Dermis microvascular lymphatic vessel endothelial cell (primary cell): ENCODE measurements at regions not wholly inside any gene's neighbourhood (a gene's known extent, or its start where the extent isn't known, plus 50 kb on each side); places are given as distances from the start of the nearest gene placed in this dataset.
"Not testable (repeated sequence)": the region's sequence is repeated elsewhere in the genome, so short reads cannot be mapped to it uniquely, and the experiment has no call there.

Experiments used
- DNase-seq, 2 donors: peaks; one replicate each; pipeline versions ENCODE4 v3.0.0 to v3.0.0-alpha.2; 2010; ENCODE audit warnings: low read depth in 2 of 2

DNA sequence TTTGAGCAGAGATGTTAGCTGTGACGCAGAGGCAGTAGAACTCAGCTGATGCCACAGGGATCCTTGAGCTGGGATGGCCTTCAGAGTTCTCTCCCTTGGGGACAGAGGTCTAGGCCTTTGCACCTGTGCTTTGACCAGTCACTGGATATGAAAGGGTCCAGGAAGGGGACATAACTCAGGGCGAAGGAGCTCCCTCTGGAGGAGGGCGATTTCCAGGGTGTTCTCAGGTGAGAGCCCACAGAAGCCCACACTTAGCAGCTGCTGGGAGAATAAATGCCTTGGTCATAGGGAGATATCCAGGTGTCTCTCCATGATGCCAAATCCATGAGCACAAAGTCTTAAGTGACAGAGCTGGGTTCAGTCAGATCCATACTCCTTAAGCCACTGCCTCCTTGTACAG is 369.2 kb downstream of the NYAP2 start:
- DNase-seq: no peak

DNA sequence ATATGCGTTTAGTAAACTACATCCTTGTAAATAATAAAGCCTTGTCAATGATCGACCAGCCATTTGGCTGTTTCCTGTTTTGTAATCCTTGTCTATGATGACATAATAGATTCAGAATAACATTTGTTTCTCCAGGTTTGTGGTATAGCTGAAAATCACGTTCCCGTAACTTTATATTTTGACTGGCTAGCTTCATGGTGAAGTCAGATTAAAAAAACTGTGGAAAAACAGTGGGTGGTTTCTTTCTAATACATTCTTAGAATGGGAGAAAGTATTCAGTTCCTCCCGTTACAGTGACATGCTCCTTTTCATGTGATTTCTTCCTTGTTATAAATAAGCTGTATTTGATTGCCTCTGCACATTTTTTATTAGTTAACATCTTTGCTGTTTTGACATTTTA is 366.9 kb downstream of the NYAP2 start:
- no peak for DNase-seq

DNA sequence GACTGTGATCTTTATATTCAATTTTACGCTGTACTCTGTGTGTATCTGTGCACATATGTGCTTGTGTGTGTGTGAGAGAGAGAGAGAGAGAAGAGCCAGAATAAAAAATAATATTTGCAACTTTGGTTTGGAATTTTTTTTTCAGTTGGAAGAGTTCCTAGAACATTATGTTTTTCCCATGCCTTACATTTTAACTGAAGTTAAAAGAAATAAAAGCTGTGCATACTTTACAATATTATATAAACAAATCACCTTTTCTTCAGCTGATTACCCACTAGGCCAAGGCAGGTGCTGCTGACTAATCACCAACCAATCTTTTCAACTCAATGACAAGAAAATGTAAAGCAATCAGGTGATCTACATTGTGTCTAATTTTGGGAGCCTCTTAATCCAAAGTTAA is 366.3 kb downstream of the NYAP2 start:
- no peak for DNase-seq

DNA sequence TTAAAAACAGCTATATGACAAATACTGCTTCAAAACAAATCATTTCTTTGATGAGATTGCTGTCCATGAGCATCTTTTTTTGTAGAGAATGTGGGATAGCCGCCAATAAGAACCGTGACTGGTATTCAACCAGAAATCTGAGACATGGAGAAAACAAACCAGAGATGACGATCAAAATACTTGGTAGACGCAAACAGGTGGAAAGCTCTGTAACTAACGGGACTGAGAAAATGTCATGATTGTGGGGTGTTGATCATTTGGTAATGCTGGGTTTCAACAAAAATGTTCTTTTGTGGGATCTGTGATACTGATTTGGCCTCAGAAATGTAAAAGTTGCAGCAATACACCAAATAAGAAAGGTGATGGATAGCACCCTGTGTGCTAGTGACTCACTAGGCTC is 364.8 kb downstream of the NYAP2 start:
- no peak for DNase-seq

DNA sequence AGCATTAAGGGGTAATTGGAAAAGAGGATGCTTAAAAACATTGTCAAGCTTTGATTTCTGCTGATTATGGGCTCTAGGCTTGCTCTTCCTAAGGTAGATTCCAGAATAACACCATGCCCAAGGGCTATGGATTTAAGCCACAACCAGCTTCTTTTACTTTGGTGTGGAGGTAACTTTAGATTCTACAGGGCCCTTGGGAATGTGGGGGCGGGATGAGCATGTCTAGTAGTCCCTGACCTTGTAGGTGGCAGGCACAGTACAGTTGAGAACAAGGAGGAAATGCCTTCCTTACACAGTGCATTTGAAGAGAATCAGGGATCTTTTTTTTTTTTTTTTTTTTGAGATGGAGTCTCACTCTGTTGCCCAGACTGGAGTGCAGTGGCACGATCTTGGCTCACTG is 364.2 kb downstream of the NYAP2 start:
- no peak for DNase-seq

DNA sequence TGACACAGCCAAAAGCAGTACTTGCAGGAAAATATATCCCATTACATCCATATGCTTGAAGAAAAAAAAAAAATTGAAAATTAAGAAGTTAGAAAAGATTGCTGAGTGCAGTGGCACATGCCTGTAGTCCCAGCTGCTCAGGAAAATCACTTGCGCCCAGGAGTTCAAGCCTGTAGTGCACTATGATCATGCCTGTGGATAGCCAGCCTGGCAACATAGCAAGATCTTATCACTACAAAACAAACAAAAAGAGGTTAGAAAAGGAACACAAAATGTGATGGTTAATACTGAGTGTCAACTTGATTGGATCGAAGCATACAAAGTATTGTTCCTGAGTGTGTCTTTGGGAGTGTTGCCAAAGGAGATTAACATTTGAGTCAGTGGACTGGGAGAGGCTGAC is 361.9 kb downstream of the NYAP2 start:
- DNase-seq: no peak

DNA sequence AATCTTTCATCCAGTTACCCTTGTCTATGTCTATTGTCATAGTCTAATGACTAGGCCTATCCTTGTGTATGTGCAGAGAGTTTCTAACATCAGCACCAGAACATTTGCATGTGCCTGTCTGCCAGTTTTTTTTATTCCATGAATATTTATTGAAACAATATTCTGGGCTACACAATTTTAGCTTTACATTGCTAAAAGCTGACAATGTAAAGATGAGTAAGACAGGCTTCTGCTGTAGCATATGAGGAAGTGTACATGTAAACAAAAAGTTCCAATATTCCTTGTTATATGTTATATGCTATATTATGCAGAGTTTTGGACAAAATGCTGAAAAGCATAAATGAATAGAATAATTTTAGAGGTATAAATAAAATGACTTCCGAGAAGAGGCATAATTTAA is 357.7 kb downstream of the NYAP2 start:
- no peak for DNase-seq

DNA sequence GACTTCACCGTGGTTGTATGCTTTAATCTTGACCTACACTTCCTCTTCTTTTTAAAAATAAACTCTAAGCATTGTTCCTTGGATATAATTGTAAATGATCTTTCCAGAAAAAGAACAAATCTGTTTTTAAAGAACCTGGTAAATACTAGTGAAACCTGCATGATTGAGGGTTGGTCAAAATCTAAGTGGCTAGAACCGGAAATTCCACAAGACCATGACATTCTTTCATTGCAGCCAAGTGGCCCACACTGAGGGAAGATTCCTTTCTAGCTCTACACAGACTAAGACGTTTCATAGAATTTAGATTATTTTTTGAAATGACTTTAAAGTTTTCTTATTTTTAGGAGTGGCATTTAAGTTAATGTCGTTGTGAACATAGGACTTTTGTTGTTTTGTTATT is 356.7 kb downstream of the NYAP2 start:
- no peak for DNase-seq

DNA sequence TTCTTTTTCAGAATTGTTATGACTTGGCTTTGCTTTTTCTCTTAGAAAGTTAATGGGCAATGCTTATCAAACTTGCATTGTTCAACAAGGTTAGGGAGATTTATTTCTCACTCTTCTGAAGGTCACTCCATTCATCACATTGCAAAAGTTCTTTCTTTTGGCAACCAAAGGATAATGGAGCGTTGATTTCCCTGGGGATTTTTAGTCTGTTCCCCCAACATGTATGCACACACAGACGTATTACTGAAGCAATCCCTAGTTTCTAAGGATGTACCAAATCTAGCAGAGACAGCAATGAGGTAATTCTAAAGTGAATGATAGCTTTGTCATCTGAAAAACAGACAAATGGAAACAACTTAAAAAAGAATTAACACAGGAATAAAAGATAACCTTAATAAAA is 349.1 kb downstream of the NYAP2 start:
- DNase-seq: no peak

DNA sequence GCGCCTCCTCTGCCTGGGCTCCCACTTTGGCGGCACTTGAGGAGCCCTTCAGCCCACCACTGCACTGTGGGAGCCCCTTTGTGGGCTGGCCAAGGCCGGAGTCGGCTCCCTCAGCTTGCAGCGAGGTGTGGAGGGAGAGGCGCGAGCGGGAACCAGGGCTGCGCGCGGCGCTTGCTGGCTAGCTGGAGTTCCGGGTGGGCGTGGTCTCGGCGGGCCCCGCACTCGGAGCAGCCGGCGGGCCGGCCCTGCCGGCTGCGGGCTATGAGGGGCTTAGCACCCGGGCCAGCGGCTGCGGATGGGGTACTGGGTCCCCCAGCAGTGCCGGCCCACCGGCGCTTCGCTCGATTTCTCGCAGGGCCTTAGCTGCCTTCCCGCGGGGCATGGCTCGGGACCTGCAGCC is 344.5 kb downstream of the NYAP2 start:
- not testable (repeated sequence) for DNase-seq

DNA sequence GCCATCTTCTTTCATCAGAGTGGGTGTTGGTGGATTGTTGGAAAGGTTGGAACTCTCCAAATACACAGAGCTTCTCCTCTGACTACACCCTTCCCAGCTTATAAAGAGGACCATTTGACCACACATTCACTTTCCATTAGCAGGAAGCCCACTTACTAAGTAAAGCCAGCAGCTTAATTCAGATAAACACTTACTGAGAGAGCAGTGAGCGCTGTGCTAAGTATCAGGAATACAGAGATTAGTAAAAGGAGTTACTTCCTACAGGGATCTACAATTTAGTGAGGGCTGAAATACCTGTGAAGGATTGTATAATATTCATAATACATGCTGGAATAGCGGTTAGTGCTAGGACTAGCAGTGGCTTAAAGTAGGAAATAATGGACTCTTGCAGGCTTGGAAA is 343.0 kb downstream of the NYAP2 start:
- DNase-seq: no peak

DNA sequence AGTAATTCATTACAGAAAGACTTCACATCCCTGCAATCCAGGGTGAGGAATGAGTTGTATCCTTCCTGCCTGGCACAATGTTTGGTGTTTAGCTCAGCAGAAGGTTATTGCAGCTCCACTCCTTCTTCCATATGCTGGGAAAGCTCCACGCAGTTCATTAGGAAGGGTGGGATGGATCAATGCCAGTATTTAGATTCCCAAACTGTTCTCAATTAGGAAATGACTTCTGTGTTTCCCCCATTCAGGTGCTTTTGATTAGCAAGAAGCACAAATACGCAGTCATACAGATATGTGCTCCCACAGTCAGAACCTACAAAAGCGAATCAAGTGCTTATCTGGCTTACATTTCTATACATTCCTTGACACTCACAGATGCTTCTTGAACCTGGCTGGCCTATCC is 340.6 kb downstream of the NYAP2 start:
- DNase-seq: peak in 1 of 2 donors; percentile 2

DNA sequence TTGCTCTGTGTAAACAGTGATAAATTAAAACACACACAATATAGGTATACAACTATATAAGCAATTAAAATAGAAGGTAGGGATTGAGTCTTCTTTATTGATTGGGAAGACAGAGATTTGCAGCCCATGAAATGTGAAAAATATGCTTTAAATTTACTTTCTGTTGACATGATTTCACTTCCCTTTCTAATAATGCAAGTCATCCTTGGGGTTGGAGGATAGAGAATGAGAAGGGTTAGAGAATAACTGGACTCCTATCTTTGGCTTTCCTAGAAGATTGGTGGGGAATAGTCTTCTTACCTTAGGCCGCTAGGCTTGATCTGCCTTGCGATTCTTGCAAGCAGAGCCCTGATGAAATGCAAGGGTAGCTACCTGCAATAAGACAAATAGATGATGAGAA is 339.8 kb downstream of the NYAP2 start:
- no peak for DNase-seq

DNA sequence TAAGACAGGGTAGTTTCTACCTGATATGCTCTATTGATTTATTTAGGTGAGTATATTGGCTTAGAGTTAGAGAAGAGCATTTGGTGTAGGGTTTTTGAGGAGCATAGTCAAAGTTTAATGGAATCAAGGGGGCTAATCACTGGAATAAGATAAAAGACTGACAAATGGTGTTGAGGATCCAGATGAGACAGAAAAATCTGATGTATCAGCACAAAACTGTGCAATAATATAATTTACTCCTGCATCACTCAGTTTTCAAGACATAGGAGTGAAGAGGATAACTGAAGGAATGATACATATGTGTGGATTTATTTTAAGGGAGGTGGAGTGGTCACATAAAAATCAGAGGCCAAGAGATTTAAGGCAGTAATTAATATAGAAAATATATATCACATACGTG is 339.2 kb downstream of the NYAP2 start:
- DNase-seq: no peak

DNA sequence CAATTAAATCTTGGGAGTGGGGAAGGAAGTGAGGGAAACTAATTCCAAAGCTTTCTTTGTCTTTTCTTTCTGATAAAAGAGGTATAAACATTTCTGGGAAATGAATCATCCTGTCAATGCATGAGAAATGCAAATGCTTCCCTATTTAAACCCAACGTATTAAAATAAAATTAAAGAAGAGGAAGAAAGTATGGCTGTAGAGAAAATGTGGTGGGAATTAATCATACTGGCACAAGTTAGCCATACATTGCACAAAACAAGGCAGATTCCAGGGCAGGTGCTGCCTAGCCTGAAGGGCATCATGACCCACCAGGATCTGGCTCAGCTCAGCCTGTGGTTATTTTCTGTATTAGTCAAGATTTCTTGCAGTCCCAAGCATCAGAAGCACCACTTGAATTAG is 338.0 kb downstream of the NYAP2 start:
- DNase-seq: peak in 1 of 2 donors; percentile 12

DNA sequence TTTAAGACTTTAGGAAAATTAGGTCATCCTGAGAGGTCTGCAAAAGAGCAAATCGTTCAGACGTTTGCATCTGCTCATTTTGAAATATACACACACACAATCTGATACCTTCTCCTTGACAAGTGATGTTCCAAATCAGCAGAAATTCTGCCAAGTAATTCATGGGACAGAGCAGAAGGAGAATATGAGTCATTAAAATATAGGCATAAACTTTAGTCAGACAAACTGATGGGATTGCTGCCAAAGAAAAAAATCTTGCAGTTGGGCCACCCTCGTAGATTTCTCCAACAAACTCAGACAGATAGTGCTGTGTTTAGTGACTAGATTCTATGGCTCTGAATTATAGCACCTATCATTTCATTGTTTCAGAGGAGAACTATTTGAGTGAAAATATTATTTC is 336.3 kb downstream of the NYAP2 start:
- peak in 1 of 2 donors; percentile 52 for DNase-seq

DNA sequence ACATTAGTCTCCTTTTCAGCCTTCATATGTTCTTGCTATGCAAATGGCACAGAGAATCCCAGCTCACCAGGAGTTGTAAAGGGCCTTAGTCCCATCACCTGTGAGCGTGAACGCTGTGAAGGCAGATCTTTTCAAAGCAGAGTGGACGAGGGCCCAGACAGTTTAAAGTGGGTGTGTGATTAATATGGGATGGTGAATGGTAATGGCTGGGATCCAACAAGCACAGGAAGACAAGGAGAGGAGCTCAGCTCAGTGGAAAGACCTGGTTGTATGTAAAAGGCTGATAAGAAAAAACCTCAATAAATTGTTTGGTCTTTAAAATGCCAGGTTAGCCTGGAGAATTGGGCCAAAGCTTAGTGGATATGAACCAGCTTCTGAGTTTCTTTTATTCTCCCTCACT is 326.2 kb downstream of the NYAP2 start:
- DNase-seq: no peak
